Activated gamma-delta T cell treated with Interleukin-2 at 50 U/mL for 16 hours (primary cell): ENCODE measurements at regions not wholly inside any gene's neighbourhood (a gene's known extent, or its start where the extent isn't known, plus 50 kb on each side); places are given as distances from the start of the nearest gene placed in this dataset.

Experiments used
- DNase-seq: peaks from one replicate; pipeline ENCODE4 v3.0.0-alpha.2; 2020

DNA sequence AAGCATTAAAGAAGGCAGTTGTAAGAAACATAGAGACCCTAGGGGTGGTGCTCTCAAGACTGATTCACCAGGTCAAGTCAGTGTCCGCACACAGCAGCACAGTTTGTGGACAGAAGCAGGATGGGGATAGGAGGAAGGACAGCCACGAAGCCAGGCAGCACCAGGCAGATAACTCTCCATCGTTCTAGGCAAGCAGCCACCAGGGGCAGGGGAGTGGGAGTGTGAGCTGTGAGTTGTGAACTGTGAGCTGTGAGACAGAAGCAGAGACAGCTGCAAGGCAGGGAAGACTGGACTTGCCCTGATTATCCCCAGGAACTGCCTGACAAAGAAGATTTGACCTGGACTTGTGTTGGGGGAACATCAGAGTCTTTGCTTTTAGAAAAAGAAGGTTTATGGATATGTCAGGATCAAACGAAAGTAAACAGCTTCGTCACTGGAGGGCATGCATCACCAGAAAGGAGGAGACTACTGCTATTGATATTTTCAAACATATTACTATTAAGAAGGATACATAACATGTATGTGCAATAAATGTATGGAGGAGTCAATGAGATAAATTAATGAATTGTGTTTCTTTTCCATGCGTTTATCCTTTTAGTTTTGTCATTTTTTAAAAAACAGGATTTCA lies 286.1 kb downstream of the IRS2 start:
- no peak for DNase-seq

DNA sequence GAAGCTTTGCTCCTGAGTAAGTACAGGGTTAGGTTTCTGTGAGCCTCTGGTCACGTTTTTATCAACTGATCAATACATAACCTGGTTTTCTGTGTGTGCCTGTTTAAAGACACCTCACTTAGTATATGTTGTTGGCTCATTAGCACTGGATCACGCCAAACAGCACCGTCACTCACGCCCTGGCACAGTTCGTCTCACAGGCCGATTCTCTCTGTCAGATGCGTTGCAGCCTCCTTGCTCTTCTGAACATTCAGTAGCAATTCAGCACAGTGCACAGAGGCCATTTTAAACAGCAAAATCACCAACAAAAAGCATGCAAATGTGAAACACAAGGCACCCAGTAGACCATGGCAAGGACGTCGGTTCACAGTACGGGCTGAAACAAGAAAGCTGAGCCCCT lies 288.5 kb downstream of the IRS2 start:
- no peak for DNase-seq

DNA sequence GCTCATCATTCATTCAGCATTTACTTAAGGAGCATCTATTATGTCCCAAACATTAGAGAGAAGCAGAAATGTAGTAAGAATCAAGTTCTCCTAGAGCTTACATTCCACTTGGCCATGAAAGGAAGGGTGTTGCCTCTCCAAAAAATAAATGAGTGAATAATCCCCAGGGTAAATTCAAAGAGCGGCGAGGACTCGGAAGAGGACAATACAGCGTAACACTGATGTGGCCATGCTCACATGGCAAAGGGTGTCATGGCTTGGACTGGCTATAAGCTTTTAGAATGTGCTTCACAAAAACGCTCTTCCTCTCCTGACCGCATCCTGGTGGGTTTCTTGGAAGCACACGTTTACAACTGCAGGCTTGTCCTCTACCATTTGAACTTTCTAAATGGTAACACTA lies 290.2 kb downstream of the IRS2 start:
- no peak for DNase-seq

DNA sequence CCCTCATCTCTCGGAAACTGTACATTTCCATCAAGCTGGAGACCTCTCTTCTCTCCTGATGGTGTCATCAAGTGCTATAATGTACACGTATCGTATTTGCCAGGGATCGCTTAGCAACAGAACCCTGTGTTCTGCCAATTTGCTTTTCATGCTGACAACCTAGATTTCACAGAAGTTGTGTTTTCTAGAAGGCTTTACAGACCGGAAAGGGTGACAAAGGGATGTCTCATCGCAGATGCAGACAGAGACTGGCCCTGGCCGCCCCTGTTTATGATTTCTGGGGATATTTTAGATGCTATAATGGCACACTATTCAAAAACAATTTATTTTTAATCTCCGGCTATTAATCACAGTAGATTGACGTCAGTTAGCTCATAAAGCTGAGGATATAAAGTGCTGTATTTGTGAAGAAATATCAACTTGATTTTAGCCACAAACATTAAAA lies 291.4 kb downstream of the IRS2 start:
- no peak for DNase-seq

DNA sequence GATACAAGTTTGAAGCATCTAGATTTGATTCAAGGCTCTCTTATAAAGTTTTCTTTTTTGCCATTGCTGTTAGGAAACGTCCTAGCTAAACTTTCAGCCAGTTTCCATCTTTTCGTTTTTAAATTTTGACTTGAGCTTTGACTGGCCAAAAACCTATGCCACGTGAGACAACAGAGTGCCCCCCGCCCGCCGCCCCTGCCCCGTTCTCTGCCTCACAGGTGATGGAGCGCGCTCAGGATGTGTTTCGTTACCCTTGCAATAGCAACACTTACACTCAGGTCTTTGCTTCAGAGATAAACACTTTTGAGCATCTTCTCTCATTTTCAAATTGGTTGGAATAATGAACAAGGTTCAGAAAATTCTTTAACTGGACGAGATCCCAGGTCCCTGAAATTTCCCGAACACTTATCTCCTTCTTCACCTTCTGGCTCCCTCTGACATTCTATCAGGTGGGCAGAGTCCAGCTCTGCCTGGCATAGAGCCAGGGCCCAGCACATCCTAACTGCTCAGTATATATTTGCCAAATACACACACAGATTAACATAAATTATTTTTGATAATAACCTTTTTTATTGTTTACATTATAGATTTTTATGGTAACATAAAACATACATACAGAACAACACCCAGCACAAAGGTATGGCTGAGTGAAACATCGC lies 301.1 kb downstream of the IRS2 start:
- DNase-seq, result no peak

DNA sequence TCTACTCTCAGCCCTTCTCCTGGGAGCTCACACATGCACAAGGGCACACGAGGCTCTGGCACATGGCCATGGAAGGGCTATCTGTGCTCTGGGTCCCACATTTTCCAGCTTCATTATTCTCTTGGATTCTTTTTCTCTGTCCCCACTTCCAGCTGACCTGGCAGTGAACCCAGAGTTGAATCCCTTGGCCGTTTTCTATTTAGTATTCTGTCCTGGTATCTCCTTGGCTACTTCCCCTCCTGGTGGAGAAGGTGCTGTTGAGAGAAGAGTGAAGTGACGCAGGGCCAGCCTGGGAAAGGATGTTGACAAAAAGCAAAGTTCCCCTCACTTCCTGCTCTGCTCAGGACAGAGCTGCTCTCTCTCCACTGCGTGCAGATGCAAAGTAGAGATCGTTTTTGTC lies 303.1 kb downstream of the IRS2 start:
- DNase-seq, result no peak

DNA sequence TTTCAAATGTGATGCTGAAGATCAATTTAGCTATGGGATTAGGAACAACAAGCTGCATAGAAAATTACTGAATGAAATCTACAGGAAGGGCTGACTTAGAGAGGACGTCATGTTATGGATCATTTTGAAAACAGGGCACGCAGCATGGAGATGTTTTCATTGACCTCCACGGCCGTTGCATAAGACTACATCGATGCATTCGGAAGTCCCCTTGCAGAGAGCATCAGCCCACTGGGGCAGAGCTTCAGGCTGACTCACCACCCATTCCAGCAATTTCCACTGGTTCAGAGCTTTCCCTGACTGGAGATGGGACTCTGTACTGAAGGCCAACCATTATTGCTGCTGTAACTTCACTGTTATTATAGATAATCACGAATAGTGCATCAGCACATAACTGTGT lies 305.3 kb downstream of the IRS2 start:
- DNase-seq, result no peak

DNA sequence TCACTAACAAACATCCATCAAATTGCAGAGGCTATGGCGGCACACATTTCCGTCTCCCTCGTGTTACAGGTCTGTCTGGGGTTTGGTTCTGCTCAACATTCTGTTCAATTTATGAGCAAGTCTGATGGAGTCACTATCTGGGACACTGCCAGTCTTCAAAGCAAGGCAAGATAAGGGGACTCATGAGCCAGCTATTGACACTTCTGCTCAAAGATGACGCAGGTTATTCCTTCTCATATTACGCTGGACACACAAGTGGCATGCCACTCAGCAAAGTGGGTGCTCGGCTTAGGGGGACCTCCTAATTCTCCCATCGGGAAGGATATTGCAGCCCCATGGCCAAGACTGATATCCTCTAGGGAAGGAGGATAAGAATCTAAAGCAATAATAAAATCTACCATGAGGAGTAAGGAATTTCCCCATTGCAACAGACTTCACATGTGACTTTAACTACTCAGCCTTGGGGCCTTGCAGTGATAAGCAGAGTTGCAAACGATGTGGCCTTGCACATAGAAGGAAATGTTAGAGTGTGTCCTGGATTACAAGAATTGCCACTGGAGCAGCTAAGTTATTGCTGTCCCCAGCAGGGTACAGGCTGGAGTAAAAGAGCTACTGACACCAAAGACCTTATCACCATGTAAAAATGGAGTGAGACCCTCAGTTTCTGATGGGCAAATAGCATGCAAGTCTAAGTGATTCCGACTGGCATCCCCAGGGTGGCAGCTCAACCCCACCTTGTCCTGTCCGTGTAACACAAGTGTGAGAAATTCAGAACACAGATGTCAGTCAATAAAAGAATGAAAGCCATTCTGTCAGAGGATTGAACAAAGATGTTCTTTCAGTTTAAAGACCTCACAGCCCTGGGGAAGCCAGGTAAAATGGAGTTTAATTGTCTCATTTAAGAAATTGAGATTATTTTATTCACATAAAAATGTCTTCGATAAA lies 306.1 kb downstream of the IRS2 start:
- DNase-seq, result no peak

DNA sequence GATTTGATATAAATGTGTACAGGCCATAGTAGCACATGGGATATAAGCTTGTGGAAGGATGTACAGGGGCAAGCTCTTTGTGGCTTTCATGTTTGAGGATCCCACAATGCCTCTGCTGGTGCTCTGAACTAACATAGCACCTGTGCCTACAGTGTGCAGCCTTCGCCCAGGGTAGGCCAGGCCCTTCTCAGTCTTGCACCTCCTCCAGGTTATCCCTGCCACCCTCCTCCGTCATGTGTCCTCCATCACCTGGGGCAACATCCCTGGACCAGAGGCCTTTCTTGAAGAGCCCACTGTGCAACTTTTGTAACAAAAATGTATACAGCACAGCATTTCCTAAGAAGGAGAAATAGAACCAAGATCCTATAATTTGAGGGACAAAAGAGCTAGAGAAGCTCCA lies 306.8 kb downstream of the IRS2 start:
- no peak for DNase-seq

DNA sequence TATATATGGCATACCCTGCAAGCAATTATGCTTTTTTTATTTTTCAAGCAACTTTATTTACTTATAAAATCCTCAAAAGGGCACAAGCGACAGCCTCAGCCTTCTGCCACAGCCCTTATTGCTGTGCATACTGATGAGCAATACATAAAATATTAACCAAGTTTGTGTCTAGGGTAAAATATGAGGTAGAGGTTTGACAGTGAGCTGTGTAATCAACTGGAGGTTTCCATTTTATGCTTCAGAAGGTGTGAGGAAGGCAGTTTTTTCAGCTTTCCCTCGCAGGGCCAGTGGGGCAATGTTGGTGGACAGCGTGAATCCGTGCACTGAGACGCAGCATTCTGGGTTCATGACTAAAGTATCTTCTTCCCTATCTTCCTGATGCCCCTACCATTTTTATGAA lies 310.4 kb downstream of the IRS2 start:
- DNase-seq, result no peak

DNA sequence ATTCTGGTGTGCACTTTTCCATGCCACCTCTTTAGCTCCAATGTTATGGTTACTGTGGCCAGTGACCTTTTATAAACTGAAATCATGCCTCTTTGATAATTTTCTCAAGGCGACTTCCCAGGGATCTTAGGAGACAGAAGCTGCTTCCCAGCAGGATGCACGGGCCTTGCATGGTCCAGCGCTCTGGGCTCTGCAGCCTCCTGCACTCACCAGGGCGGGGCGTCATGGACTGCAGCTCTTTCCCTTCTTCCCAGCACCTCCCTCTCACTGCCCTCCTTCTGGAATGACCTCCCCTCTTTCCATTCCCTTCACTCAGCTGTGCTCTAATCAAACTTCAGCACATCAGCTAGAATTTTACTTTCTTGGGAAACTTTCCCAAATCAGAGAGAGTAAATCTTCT lies 318.3 kb downstream of the IRS2 start:
- no peak for DNase-seq

DNA sequence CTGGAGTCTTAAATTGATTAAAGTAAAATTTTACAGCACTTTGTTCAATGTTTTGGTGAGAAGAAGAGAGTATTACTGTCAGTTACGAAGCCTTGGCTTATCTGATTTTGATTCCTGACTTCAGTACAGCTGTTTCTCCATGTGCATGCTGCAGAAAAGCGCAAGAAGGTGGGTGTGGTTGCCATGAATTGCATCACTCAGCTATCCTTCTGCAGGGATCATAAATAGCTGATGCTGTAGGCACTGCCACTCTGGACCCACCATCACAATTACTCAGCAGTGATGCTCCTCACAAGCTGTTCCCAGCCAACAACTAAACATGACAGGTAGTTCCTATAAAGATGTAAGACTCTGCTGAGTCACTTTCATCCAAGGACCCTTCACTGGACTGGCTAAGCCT lies 321.2 kb downstream of the IRS2 start:
- no peak for DNase-seq

DNA sequence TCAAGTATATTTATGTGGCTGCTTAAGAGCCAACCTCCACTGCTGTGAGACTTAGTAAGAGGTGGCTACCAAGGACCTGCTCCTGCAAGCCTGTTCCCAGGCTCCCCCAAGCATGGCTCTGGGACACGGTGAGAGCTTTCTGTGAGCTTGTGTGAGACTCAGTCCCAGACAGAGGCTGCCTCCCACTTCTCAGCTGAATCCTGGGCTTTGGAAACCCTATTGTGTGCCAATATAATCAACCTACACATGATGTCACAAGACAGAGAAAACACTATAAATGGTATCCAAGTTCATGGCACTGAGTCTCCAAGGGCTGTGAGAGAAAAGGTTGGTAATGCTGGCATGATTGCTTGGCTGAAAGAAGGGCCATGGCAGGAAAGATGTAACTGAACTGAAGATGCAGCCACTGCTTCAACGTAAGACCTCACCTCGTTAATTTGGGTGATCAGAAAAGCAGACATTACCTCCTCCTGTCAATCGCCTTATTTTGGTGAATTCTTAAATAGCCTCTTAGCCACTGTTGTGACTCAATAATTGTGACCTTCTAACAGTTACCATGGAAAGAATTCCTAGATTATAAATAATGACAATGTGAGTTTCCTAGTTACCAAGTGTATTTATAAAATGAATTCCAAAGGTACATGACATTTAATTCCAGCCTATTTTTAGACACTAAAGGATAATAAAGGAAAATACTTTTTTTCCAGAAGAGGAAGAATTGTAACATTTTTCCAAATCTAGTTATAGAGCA lies 332.0 kb downstream of the IRS2 start:
- no peak for DNase-seq

DNA sequence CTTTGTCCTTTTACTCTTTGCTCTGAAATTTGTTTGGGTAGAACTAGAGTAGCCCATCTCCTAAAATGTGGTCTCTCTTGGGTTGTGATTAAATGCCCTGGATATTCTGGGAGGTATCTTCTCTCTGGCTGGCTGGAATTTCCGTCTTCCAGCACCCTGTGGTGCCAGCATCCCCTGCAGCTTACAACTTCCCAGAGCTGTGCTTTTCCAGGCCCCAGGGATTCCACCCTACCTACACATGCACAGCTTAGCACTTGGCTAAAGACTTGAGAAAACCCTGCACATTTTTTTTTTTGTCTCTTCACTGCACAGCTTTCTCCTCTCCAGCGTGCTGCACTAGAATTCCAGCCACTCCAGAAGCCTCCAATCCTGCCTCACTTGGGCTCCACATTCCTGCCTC lies 334.7 kb downstream of the IRS2 start:
- DNase-seq, result no peak

DNA sequence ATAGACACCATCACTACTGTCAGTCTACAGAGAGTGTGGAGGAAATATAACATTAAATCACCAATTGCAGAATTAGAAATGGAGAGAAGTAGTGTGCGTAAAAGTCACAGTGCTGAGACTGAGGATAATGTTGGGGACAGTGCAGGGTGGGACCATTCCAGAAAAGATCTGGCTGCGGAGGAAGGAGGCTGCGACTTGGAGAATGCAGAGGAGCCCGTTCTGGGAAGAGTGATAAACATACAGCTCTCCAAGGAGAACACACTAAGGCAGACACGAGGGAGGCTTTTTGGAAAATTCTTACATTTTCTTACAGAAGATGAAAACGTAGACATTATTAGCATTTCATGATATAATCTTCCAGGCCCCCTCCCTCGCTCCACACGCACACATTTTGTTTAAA lies 337.8 kb downstream of the IRS2 start:
- no peak for DNase-seq

DNA sequence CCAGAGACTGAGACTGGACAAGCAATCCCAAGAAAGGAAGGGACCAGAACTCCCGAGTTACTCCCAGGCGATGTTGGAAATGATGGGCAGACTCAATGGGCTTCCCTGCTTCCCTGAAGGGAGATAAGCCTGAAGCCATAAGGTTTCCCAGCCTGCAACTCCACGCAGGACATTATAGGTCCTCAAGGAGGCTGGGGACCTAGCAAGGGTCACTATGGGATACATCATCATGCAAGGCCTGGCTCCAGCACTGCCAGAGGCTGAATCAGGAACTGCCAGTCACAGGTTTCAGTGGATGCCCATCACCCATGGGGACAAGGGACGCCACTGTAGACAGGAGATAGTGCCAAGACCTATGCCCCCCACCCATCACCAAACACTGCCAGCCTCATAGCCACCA lies 338.7 kb downstream of the IRS2 start:
- DNase-seq, result no peak

DNA sequence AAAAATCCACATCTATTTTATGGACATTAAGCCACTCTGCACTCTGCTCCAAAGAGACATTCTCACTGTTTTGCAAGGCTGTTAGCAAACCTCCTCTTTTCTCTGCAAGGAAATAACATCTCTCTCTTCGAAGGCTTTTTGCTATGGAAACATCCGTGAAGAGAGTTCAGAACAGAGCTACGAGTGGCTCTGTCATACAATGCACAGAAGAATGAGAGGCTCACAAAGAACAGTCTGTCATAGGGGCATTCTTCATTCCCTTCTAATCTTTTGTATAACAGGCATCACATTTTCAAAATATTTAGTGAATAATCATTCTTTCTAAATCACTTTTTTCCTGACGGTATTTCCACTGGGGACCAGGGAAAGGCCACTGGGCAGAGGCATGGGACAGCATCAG lies 346.1 kb downstream of the IRS2 start:
- no peak for DNase-seq

DNA sequence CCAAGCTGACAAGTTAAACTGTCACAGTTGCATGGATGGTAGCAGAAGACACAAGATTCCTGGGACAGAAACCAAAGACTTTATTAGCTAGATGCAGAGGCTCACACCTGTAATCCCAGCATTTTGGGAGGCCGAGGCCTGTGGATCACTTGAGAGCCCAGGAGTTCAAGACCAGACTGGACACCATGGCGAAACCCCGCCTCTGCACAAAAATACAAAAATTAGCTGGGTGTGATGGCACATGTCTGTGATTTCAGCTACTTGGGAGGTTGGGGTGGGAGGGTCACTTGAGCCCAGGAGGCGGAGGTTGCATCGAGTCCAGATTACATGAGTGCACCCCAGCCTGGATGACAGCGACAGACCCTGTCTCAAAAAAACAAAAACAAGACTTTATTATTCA lies 346.6 kb downstream of the IRS2 start:
- no peak for DNase-seq

DNA sequence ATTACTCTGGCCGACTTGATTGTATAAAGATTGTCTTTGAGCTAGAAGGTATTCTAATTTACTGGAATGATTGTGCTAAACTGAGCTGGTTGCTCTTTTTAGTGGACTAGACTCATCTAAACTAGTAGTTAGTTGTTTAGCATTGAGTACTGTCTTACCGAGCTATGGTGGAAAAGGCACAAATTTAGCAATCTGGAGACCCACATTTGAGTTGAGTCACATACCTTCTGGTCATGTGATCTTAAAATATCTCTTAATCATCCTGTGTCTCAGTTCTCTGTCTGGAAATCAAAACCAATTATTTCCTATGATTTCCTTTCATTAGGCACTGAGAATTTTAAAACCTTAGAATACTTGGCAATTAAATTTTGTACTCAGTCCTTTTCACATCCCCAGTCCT lies 349.5 kb downstream of the IRS2 start:
- DNase-seq, result no peak

DNA sequence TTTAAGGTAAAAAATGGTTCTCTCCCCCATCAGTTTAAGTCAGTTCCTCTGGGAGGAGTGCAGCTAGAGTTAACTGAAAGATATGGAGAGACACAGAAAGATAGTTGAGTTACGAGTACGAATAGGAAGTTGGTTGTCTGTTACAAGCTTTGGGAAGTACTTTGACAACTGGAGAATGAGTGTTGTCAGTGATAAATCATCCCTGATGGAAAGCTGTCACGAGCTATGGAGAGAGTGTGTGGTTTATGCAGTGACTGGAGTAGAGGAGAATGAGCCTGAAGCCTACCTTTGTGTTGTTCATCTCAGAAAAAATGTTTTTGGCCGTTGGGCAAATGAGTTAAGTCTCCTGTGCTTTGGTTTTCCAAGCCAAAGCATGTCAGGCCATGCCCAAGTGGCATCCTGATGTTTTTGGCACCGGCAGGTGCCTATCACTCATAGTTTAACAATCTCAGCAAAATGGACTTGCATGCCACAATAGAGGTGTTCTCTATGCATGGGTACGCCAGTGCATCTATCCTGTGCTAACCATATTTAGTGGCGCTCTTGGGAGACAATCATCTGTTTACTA lies 350.2 kb downstream of the IRS2 start:
- DNase-seq, result no peak

DNA sequence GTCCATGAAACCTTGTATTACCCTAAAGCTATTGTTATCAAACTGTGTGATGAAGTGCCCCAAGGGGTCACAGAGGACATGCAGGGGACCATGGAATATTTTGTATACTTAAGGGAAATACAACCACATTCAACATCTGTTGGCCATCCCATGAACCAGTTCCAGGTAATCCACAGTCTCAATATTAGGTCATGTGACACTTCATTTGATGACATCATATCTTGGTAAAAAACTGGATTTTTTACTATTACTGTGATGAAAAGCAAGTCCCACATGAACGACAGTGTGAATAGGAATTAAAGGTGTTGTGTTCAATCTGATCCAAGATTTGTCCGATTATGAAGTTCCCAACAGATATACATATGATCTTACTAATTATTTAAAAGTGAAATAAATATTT lies 355.2 kb downstream of the IRS2 start:
- no peak for DNase-seq

DNA sequence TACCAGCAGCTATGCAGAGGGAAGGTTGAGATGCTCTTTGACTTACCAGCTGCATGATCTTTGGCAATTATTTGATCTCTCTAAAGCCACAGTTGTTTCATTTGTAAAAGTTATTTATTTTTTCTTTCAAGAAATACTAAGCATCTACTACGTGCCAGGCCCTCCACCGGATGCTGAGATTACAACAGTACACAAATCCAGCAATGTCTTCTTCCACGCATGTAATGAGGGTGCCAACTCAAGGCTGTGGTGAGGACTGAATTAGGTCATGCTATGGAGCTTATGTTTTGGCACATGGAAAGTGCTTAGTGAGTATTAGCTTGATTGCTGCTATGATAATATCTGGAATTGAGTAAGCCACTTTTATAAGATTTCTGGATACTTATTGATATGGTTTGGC lies 358.2 kb downstream of the IRS2 start:
- no peak for DNase-seq

DNA sequence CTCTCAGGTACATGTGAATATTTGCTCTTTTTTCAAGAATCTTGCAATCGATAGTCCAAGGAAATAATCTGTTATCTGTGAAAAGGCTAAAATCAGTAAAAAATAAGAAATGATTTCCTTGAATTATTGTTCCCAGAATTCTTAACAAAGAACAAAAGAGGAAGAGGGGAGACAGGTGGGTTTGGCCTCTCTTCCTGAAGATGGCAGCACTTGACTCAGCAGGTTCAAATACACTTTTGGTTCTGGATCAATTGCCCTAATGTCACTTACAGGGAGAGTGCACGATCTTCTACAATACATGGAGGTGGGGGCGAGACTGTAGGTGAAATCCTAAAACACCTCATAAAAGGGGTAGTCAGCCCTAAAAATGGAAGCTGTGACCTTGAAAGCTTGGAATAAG lies 358.7 kb downstream of the IRS2 start:
- DNase-seq, result no peak
